Thyroid gland (tissue), 4 donors: ENCODE measurements at regions not wholly inside any gene's neighbourhood (a gene's known extent, or its start where the extent isn't known, plus 50 kb on each side); places are given as distances from the start of the nearest gene placed in this dataset.
"Not testable (repeated sequence)": the region's sequence is repeated elsewhere in the genome, so short reads cannot be mapped to it uniquely, and the experiment has no call there.

Experiments used
- DNase-seq, 2 donors: peaks; one replicate each; pipeline ENCODE4 v3.0.0-alpha.2; 2019
- H3K27ac ChIP-seq, 3 donors: fragments of 200-600 bp; sonication (generic); 1 replicate in 2 of 3; 2 replicates in 1 of 3; pipeline ENCODE4 v1.5.1; 2016 to 2019; ENCODE audit warnings: mild to moderate bottlenecking in 1 of 3, moderate library complexity in 1 of 3
- H3K27me3 ChIP-seq: fragments of 200-600 bp; sonication (generic); one replicate; pipeline ENCODE4 v1.5.1; 2019
- H3K36me3 ChIP-seq, 2 donors: fragments of 200-600 bp; sonication (generic); one replicate each; pipeline ENCODE4 v1.5.1; 2016 to 2019
- H3K4me1 ChIP-seq, 2 donors: fragments of 200-600 bp; sonication (generic); one replicate each; pipeline ENCODE4 v1.5.1; 2017 to 2019
- H3K4me3 ChIP-seq, 3 donors: fragments of 200-600 bp; sonication (generic); replicated peaks in 1 of 3; 1 replicate in 2 of 3; 2 replicates in 1 of 3; pipeline ENCODE4 v1.5.1; 2016; ENCODE audit warnings: mild to moderate bottlenecking in 1 of 3
- H3K9me3 ChIP-seq: fragments of 200-600 bp; sonication (generic); one replicate; pipeline ENCODE4 v1.5.1; 2017
- POLR2A ChIP-seq, 2 donors: fragments of 450-650 bp; IDR thresholded peaks; one replicate each; pipeline ENCODE4 v1.6.1; 2017; ENCODE audit warnings: antibody characterized with exemption in 2 of 2, mild to moderate bottlenecking in 2 of 2, moderate library complexity in 1 of 2
- WGBS, 2 donors: methylation state at CpG; one replicate each; pipeline ENCODE4 v1.1.5; 2017; 5-methylcytosine and 5-hydroxymethylcytosine counted together
- intact Hi-C: fragments of 100-400 bp; cut with DNase I; formaldehyde crosslinking; loops from one replicate; pipeline ENCODE4 v1.15.1; 2023
- TF ChIP-seq, protein P1 (sequence below), 6 experiments: fragments of 200-600 bp in 3 of 6; fragments of 450-650 bp in 3 of 6; sonication (generic) in 3 of 6; IDR thresholded peaks; one replicate each; pipeline ENCODE4 v1.5.1; 2016 to 2019; ENCODE audit warnings: antibody characterized with exemption in 6 of 6, mild to moderate bottlenecking in 2 of 6, inconsistent platforms in 1 of 6, moderate library complexity in 1 of 6

DNA sequence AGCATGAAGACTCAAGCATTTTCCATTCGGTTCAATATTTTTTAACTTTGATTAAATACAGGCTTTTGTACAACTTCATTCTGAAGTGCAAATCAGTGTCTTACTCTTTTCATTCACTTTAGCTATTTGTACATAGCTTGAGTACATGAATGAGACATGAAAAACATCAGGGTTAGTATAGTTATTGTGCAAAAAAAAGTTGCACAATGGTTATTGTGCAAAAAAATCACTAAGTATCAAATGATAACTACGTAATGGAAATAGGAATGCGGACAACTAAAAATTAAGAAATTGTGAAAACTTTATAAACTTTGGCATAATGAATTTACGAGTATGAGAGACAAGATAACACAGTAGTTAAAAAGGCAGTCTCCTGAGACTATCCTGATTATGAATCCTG, 442.9 kb downstream of the ARL4A start:
- no peaks in the 10 kb centered on the region for H3K36me3 ChIP-seq
- no peaks in the 10 kb centered on the region for H3K27me3 ChIP-seq
- H3K9me3 ChIP-seq = no peaks in the 10 kb centered on the region
- no peak overlapping the region for H3K4me3 ChIP-seq
- 92 to 94% methylated on average over 4 of the region's 4 CpGs for WGBS, 2 donors
- no peak overlapping the region for H3K27ac ChIP-seq
- intact Hi-C loops = no loop called here
- no peak for DNase-seq
- TF ChIP-seq, protein P1, sequence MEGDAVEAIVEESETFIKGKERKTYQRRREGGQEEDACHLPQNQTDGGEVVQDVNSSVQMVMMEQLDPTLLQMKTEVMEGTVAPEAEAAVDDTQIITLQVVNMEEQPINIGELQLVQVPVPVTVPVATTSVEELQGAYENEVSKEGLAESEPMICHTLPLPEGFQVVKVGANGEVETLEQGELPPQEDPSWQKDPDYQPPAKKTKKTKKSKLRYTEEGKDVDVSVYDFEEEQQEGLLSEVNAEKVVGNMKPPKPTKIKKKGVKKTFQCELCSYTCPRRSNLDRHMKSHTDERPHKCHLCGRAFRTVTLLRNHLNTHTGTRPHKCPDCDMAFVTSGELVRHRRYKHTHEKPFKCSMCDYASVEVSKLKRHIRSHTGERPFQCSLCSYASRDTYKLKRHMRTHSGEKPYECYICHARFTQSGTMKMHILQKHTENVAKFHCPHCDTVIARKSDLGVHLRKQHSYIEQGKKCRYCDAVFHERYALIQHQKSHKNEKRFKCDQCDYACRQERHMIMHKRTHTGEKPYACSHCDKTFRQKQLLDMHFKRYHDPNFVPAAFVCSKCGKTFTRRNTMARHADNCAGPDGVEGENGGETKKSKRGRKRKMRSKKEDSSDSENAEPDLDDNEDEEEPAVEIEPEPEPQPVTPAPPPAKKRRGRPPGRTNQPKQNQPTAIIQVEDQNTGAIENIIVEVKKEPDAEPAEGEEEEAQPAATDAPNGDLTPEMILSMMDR (IDR thresholded peaks at IDR 0.05) = no peak
- TF ChIP-seq POLR2A (IDR thresholded peaks at IDR 0.05) = no peak
- H3K4me1 ChIP-seq = no peaks in the 10 kb centered on the region

DNA sequence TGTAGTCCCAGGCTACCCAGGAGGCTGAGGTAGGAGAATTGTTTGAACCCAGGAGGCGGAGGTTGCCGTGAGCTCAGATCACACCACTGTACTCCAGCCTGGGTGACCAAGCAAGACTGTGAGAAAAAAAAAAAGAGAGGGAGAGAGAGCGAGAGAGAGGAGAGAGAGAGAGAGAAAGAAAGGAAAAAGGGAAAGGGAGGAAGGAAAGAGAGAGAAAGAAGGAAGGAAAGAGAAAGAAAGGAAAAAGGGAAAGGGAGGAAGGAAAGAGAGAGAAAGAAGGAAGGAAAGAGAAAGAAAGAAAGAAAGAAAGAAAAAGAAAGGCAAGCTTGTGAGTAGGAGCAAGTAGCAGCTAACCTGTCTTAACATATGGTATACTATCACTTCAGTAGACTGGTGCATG, 443.5 kb downstream of the ARL4A start:
- H3K36me3 ChIP-seq, intact Hi-C loops, H3K4me3 ChIP-seq, H3K27me3 ChIP-seq, H3K9me3 ChIP-seq, H3K4me1 ChIP-seq, DNase-seq, H3K27ac ChIP-seq: not testable (repeated sequence)
- 95 to 97% methylated on average over 3 of the region's 3 CpGs for WGBS, 2 donors

DNA sequence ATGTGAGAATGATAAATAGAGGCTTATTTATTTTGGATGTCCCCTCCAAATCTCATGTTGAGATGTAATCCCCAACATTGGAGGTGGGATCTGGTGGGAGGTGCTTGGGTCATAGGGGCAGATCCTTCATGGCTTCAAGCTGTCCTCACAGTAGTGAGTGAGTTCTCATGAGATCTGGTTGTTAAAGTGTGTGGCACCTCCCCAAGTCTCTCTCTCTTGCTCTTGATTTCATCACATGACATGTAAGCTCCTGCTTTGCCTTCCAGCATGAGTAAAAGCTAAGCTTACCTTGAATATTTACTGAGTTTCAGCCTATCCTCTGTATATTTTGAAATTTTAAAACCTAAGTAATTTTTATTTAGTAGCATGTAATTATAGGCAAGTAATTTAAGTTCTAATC, 444.9 kb downstream of the ARL4A start:
- intact Hi-C loops = no loop called here

DNA sequence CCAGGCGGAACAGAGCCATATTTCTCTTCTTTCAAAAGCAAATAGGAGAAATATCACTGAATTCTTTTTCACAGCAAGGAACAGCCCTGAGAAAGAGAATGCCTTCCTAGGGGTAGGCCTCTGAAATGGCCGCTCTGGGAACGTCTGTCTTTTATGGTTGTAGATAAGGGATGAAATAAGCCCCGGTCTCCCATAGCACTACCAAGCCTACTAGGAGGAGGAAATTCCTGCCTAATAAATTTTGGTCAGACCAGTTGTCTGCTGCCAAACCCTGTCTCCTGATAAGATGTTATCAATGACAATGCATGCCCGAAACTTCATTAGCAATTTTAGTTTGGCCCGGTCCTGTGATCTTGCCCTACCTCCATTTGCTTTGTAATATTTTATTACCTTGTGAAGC, 448.9 kb downstream of the ARL4A start:
- H3K27me3 ChIP-seq, H3K36me3 ChIP-seq, H3K4me3 ChIP-seq, H3K4me1 ChIP-seq, intact Hi-C loops, H3K27ac ChIP-seq, DNase-seq, H3K9me3 ChIP-seq: not testable (repeated sequence)
- WGBS, 2 donors = 95 to 96% methylated on average over 6 of the region's 6 CpGs

More for the DNA sequence above, 444.9 kb downstream of the ARL4A start:
- DNase-seq = no peak
- H3K4me1 ChIP-seq = no peaks in the 10 kb centered on the region
- no peak for TF ChIP-seq POLR2A (IDR thresholded peaks at IDR 0.05)
- TF ChIP-seq, protein P1 (IDR thresholded peaks at IDR 0.05) = no peak
- H3K4me3 ChIP-seq = no peak overlapping the region
- no peaks in the 10 kb centered on the region for H3K36me3 ChIP-seq
- no peaks in the 10 kb centered on the region for H3K27me3 ChIP-seq
- no peak overlapping the region for H3K27ac ChIP-seq
- H3K9me3 ChIP-seq = no peaks in the 10 kb centered on the region

DNA sequence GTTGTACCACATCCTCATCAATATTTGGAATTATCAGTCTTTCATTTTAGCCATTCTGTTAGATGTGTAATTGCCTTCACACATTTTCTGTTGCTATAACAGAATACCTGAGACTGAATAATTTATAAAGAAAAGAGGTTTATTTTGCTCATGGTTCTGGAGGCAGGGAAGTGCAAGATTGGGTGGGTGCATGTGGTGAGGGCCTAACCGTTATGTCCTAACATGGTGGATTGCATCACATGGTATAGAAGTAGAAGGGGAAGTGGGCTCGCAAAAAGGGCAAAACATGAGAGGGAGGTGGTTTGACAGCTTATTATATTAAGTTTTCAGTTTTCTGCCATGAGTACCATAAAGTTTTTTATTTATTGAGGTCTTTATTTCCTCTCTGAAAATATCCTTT, 452.0 kb downstream of the ARL4A start:
- intact Hi-C loops = no loop called here
- Histone ChIP-seq H3K4me1 (no peaks in the 10 kb centered on the region), H3K36me3 (no peaks in the 10 kb centered on the region), H3K4me3 (no peak overlapping the region), H3K9me3 (no peaks in the 10 kb centered on the region), H3K27ac (no peak overlapping the region), H3K27me3 (no peaks in the 10 kb centered on the region)
- WGBS, 2 donors = 89 to 90% methylated on average over 2 of the region's 2 CpGs
- TF ChIP-seq, protein P1 (IDR thresholded peaks at IDR 0.05) = no peak
- TF ChIP-seq POLR2A (IDR thresholded peaks at IDR 0.05) = no peak
- no peak for DNase-seq

DNA sequence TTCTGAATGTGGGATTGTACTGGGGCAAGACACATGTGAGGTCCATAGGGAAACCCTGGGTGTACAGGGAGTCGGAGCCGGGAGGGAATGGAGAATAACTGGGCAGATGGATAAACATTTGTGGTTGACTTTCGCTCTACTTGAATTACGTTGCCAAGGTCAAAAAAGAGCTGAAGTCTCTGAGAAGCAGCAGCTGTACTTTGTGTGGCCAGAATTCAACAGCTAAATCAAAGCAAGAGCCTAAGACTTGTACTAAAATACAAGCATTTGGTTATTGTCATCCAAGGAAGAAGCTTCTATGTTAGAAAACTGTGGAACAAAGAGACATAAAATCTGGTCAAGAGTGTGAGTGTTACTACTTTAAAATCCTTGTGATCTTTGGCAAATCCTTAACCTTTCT, 457.2 kb downstream of the ARL4A start:
- TF ChIP-seq, protein P1 (IDR thresholded peaks at IDR 0.05) = no peak
- no peak for TF ChIP-seq POLR2A (IDR thresholded peaks at IDR 0.05)
- Histone ChIP-seq H3K27ac (no peak overlapping the region), H3K9me3 (no peaks in the 10 kb centered on the region), H3K4me3 (no peak overlapping the region), H3K27me3 (no peaks in the 10 kb centered on the region), H3K4me1 (no peaks in the 10 kb centered on the region), H3K36me3 (no peaks in the 10 kb centered on the region)
- 74 to 75% methylated on average over 4 of the region's 4 CpGs for WGBS, 2 donors
- no peak for DNase-seq
- intact Hi-C loops = no loop called here
